RWPE1 (cell line): ENCODE measurements at regions not wholly inside any gene's neighbourhood (a gene's known extent, or its start where the extent isn't known, plus 50 kb on each side); places are given as distances from the start of the nearest gene placed in this dataset.

ENCODE experiments used
- CTCF ChIA-PET: fragments of 350-600 bp; sonication (Branson Sonifier 250); formaldehyde crosslinking; extraction: SDS; loops from one replicate; lab custom pipeline; 2021; lab: Yijun Ruan, JAX
- POLR2A ChIA-PET: fragments of 400-600 bp; formaldehyde crosslinking; extraction: SDS; loops from one replicate; lab custom pipeline; 2020; ENCODE audit warnings: antibody characterized with exemption; ENCODE audit not compliant: low non-redundant PET; lab: Yijun Ruan, JAX
- DNase-seq: peaks from one replicate; pipeline ENCODE4 v3.0.0; 2012; ENCODE audit warnings: low spot score
- H3K27ac ChIP-seq: fragments of 450-650 bp; 2 replicates; pipeline ENCODE4 v1.5.1; 2017
- TF ChIP-seq, protein P1 (sequence below): fragments of 450-650 bp; conservative IDR thresholded peaks from 2 replicates; pipeline ENCODE4 v1.5.1; 2017; ENCODE audit warnings: low read depth, mild to moderate bottlenecking

DNA sequence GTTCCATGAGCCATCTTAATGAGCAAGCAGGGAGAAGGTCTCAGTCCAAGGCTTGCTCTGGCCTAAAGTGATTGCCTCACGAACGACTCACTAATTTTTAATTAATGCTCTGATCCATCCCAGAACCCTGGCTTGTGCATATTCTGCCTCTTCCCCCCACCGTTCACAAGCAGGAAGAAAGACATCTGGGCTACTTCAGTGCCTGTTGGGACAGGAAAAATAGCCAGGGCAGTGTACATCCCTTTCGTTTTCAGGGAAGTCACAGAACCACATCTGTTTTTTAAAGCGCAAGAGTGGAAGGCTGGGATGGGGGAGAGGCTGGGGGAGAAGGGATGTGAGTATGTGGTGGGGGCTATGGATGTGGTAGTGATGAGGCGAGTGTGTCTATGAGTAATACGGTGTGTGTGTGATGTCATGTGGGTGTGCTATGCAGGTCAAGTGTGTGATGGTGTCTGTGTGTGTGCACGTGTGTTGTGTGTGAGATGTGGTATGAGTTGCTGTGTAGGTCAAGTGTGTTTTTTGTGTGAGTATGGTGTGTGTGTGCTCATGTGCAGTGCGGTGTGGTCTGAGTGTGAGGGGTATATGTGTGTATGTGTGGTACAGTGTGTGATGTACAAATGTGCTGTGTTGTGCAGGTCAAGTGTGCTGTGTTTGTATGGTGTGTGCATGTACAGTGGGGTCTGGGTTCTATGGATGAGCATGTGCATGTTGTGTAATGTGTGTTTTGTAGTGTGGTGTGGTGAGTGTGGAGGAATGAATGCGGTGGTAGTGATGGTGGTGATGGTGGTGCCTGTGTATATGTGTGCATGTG, 64.9 kb upstream of the SYT6 start:
- ChIA-PET CTCF (no interaction called here), POLR2A (no interaction called here)
- DNase-seq: no peak
- TF ChIP-seq, protein P1, sequence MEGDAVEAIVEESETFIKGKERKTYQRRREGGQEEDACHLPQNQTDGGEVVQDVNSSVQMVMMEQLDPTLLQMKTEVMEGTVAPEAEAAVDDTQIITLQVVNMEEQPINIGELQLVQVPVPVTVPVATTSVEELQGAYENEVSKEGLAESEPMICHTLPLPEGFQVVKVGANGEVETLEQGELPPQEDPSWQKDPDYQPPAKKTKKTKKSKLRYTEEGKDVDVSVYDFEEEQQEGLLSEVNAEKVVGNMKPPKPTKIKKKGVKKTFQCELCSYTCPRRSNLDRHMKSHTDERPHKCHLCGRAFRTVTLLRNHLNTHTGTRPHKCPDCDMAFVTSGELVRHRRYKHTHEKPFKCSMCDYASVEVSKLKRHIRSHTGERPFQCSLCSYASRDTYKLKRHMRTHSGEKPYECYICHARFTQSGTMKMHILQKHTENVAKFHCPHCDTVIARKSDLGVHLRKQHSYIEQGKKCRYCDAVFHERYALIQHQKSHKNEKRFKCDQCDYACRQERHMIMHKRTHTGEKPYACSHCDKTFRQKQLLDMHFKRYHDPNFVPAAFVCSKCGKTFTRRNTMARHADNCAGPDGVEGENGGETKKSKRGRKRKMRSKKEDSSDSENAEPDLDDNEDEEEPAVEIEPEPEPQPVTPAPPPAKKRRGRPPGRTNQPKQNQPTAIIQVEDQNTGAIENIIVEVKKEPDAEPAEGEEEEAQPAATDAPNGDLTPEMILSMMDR: no peak
- H3K27ac ChIP-seq: no peak overlapping the region

DNA sequence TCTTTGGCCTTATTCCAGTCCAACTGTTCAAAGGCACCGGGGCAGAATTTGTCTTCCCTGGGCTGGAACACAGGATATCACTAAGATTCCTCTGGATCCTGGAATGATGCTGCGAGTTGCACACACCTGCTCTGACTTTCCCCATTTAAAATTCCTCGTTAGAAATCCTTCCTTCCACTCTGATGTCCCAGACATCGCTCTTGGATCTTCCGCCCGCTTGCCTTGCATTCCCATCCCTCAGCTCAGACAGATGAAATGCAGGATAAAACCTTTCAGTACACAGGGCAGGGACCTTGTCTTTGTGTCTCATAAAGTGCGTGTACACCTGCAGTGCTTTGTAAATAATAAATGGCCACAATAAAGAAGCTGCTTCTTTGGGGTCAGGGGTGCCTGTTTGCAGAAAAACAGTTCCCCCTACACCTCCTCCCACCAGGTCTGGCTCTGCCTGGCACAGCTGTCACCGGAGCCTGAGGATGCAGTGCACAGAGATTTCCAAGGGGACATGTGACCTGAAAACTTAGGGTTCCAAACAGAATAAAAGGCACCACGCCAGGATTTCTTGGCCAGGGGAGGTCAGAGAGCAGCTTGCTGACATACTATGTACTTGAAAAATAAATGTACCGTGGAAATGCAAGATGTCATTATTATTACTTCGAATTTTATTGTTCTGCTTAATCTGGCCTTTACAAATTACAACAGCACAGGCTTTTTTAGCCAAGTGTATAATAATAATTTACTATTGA, 62.9 kb upstream of the SYT6 start:
- DNase-seq: no peak
- TF ChIP-seq, protein P1: no peak
- ChIA-PET CTCF (no interaction called here), POLR2A (no interaction called here)
- H3K27ac ChIP-seq: no peak overlapping the region

DNA sequence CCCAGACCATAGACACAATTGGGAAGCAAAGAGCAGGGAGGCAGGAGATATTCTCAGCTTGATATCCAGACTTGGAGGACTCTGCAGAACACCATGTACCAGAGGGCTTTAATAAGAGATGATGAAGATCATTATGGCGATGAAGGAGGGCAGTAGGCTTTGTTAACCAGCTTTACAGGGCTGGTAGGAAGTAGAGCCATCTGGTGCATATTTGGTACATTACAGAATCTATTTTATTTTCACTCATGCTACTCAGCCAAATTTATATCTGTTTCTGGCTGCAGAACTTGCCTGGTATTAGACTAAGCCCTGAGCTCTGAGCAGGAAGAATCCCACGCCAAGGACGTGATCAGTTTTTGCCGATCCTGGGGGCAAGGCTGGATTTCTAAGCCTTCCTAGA, 61.8 kb upstream of the SYT6 start:
- TF ChIP-seq, protein P1: no peak
- no peak overlapping the region for H3K27ac ChIP-seq
- CTCF ChIA-PET: no interaction called here
- peak; percentile 9 for DNase-seq
- POLR2A ChIA-PET: no interaction called here

DNA sequence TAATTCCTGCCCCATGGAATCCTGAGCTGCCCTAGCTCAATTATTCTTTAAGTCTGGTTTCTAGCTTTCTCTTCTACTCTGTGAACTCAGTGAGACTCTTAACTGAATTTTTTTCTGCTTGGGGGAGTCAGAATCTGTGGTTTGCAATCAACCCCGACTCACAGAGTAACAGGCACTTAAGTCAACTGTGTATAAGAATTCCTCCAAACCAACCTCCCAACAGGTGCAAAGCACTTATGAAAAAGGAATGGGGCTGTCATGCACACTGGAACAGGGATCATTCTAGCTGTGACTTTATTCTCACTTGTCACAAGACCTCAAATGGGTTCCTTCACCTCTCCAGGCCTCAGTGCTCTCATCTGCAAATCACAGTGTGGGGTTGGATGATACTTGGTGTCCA, 60.3 kb upstream of the SYT6 start:
- no peak for DNase-seq
- no peak overlapping the region for H3K27ac ChIP-seq
- TF ChIP-seq, protein P1: no peak
- POLR2A ChIA-PET: no interaction called here
- CTCF ChIA-PET: interaction anchor here (0.7 kb wide), 1 partner anchor 163 kb away, joined by 4 read pairs; no protein-coding TSS in a partner anchor

DNA sequence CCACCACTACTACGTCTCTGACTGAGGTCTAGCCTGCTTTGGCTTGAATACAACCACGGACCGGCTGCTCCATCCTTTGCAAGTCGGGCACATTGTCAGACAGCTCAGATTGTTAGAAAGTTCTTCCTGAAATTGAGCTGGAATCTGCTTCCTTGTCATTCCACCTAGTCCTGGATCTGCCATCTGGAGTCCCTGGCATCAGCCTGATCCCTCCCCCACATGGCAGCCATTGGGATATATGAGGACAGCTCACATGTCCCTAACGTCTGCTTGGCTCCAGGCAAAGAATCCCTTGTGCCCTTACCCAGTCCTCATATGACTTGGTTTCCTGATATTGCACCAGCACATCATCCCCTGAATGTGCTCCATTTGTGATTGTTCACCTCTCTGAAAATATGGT, 56.3 kb upstream of the SYT6 start:
- no peak for DNase-seq
- ChIA-PET POLR2A (no interaction called here), CTCF (no interaction called here)
- no peak overlapping the region for H3K27ac ChIP-seq
- TF ChIP-seq, protein P1: no peak

DNA sequence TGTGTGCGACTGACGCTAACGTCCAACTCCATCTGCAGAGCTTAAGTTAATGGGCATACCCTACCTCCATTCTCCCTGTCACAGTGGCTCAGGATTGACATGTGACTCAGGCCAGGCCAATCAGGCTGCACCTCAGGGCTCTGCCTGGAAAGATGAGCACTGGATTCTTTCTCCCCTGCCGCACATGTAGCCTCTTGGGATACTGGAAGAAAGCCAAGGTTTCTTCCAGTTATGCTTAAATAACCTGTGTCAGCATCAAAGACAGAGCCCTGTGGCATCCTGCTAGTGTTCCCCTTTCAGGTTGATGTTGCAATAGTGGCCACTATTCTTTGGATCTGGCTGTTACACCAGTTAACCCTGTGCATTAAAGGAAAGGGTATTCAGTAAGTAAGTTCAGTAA, 55.0 kb upstream of the SYT6 start:
- CTCF ChIA-PET: interaction anchor here (0.6 kb wide), 1 partner anchor 230 kb away, joined by 3 read pairs; no protein-coding TSS in a partner anchor
- H3K27ac ChIP-seq: no peak overlapping the region
- TF ChIP-seq, protein P1: no peak
- DNase-seq: no peak
- POLR2A ChIA-PET: no interaction called here
